Activated B cell treated with CpG ODN at 0.5 μM for 24 hours (primary cell): ENCODE measurements at regions not wholly inside any gene's neighbourhood (a gene's known extent, or its start where the extent isn't known, plus 50 kb on each side); places are given as distances from the start of the nearest gene placed in this dataset.

ENCODE experiments used
- ATAC-seq: fragments of 200-7000 bp; cut with Tn5 transposase; one replicate; pipeline ENCODE4 v1.10.0; 2021; ENCODE audit warnings: low read depth, mild to moderate bottlenecking, moderate library complexity
- CTCF ChIA-PET: fragments of 350-600 bp; sonication (Branson Sonifier 250); formaldehyde crosslinking; loops from one replicate; lab custom pipeline; 2021; ENCODE audit warnings: antibody characterized with exemption; lab: Charles Lee
- POLR2A ChIA-PET: fragments of 350-600 bp; sonication (Branson Sonifier 250); formaldehyde crosslinking; loops from one replicate; lab custom pipeline; 2021; ENCODE audit warnings: antibody characterized with exemption; lab: Charles Lee
- DNase-seq: peaks from one replicate; pipeline ENCODE4 v3.0.0; 2022
- H3K27ac Mint-ChIP-seq: one replicate; pipeline ENCODE4 v1.8.0; 2020; ENCODE audit warnings: mixed read lengths
- H3K27me3 Mint-ChIP-seq: one replicate; pipeline ENCODE4 v1.8.0; 2021; ENCODE audit warnings: mixed read lengths
- H3K36me3 Mint-ChIP-seq: one replicate; pipeline ENCODE4 v1.8.0; 2021; ENCODE audit warnings: low read depth, mixed read lengths
- H3K4me1 Mint-ChIP-seq: one replicate; pipeline ENCODE4 v1.8.0; 2021; ENCODE audit warnings: mixed read lengths
- H3K4me3 Mint-ChIP-seq: one replicate; pipeline ENCODE4 v1.8.0; 2020; ENCODE audit warnings: mild to moderate bottlenecking, mixed read lengths
- H3K9me3 Mint-ChIP-seq: one replicate; pipeline ENCODE4 v1.8.0; 2020; ENCODE audit warnings: mixed read lengths
- CTCF ChIP-seq: fragments of 200-600 bp; IDR thresholded peaks from one replicate; pipeline ENCODE4 v1.8.0; 2022; ENCODE audit warnings: antibody characterized with exemption, mild to moderate bottlenecking
- intact Hi-C: fragments of 100-400 bp; cut with micrococcal nuclease; formaldehyde crosslinking; loops from one replicate; pipeline ENCODE4 v1.15.1; 2024

GRCh38 chr3:6605227-6605626 is 255.7 kb upstream of the GRM7 start:
- H3K4me3 Mint-ChIP-seq, result no peak overlapping the region
- no peak overlapping the region for H3K27ac Mint-ChIP-seq
- intact Hi-C loops, result no loop called here
- no peak for TF ChIP-seq CTCF
- ChIA-PET CTCF (no interaction called here), POLR2A (no interaction called here)
- ATAC-seq (no peak), DNase-seq (no peak)
- no peaks in the 10 kb centered on the region for H3K27me3 Mint-ChIP-seq
- no peaks in the 10 kb centered on the region for H3K36me3 Mint-ChIP-seq
- no peaks in the 10 kb centered on the region for H3K9me3 Mint-ChIP-seq
- no peaks in the 10 kb centered on the region for H3K4me1 Mint-ChIP-seq

- Mint-ChIP-seq H3K36me3 (no peaks in the 10 kb centered on the region), H3K4me1 (no peaks in the 10 kb centered on the region), H3K27me3 (no peaks in the 10 kb centered on the region), H3K4me3 (no peak overlapping the region), H3K9me3 (no peaks in the 10 kb centered on the region), H3K27ac (no peak overlapping the region)
- no peak for DNase-seq
- CTCF ChIA-PET, result no interaction called here
- TF ChIP-seq CTCF, result no peak
- intact Hi-C loops, result no loop called here
- no peak for ATAC-seq
- POLR2A ChIA-PET, result no interaction called here
Measured at GRCh38 chr3:6608843-6609242, 252.1 kb upstream of the GRM7 start.

DNA sequence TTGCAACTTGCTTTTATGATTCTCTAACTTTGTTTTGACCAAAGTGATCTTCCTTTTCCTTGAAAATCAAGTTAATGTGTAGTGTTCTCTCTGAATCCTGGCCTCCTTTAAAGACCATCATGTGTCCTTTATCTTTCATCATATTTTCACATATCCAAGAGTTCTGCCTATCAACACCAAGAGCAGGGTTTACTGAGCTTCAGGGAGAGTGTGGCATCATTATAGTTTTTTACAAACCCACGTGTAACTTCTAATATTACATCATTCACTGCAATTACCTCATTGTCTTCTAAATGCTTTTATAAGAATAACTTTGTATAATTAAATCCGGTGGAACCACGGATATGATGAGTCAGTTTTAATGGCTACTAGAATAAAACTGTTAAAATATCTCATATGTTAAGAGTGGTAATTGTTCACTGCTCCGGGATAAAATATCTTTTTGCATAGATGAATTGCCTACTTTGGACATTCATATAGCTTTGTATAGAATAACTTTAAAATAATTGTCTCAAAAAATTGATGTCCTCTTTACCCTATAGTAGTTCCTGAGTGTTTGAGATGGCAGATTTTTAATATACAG is 248.8 kb upstream of the GRM7 start:
- Mint-ChIP-seq H3K9me3 (no peaks in the 10 kb centered on the region), H3K4me1 (no peaks in the 10 kb centered on the region), H3K4me3 (no peak overlapping the region), H3K27me3 (no peaks in the 10 kb centered on the region), H3K27ac (no peak overlapping the region), H3K36me3 (no peaks in the 10 kb centered on the region)
- TF ChIP-seq CTCF, result no peak
- intact Hi-C loops, result no loop called here
- POLR2A ChIA-PET, result no interaction called here
- CTCF ChIA-PET, result no interaction called here
- DNase-seq (no peak), ATAC-seq (no peak)

DNA sequence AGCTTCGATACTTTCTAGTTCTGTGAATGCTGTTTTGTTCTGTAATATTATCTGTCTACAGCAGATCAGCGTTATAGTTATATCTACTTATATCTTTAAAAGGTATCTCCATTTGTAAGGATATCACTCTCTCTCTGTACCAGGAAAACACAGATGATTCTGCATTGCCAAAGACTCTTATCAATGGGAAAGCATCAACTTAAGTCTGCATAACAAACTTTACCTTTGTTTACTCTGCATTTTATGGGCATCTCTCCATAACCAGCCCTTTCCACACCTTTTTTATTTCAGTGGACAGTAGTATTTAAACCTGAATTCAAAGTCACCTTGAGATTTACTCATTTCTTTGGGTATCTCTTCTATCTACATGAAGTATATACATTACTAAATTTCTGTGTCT is 238.7 kb upstream of the GRM7 start:
- DNase-seq (no peak), ATAC-seq (no peak)
- ChIA-PET CTCF (no interaction called here), POLR2A (no interaction called here)
- Mint-ChIP-seq H3K27me3 (no peaks in the 10 kb centered on the region), H3K36me3 (no peaks in the 10 kb centered on the region), H3K4me1 (no peaks in the 10 kb centered on the region), H3K27ac (no peak overlapping the region), H3K4me3 (no peak overlapping the region), H3K9me3 (no peaks in the 10 kb centered on the region)
- intact Hi-C loops, result no loop called here
- no peak for TF ChIP-seq CTCF

DNA sequence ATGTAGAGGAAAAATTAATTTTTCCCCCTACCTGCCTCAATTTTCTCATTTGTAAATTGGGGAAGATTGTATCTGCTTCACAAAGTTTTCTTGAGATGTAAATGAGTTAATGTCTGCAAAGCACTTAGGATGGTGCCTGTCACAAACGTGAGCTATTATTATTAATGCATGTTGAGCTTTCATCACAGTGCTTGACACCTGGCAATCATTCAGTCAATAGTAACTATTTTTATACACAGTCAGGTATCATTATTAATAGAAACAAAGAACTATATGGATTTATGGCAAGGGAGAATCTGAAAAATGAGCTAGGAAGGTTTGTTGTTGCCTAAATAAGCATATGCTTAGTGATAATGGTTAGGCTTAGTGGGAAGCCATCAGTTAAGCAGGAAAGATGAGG is 238.2 kb upstream of the GRM7 start:
- intact Hi-C loops, result no loop called here
- H3K27me3 Mint-ChIP-seq, result no peaks in the 10 kb centered on the region
- no peak overlapping the region for H3K27ac Mint-ChIP-seq
- no peak for ATAC-seq
- H3K36me3 Mint-ChIP-seq, result no peaks in the 10 kb centered on the region
- H3K4me1 Mint-ChIP-seq, result no peaks in the 10 kb centered on the region
- no peaks in the 10 kb centered on the region for H3K9me3 Mint-ChIP-seq
- DNase-seq, result no peak
- CTCF ChIA-PET, result no interaction called here
- H3K4me3 Mint-ChIP-seq, result no peak overlapping the region
- POLR2A ChIA-PET, result no interaction called here
- no peak for TF ChIP-seq CTCF
